SH-SY5Y (cell line): ENCODE measurements at regions not wholly inside any gene's neighbourhood (a gene's known extent, or its start where the extent isn't known, plus 50 kb on each side); places are given as distances from the start of the nearest gene placed in this dataset.

Source experiments
- GATA2 ChIP-seq: IDR thresholded peaks from 2 replicates; pipeline ENCODE4 v1.6.1; 2011; ENCODE audit warnings: mild to moderate bottlenecking, low read depth, low read length
- GATA3 ChIP-seq: IDR thresholded peaks from 2 replicates; pipeline ENCODE4 v1.6.1; 2011; ENCODE audit warnings: low read depth, mild to moderate bottlenecking, low read length, moderate library complexity

DNA sequence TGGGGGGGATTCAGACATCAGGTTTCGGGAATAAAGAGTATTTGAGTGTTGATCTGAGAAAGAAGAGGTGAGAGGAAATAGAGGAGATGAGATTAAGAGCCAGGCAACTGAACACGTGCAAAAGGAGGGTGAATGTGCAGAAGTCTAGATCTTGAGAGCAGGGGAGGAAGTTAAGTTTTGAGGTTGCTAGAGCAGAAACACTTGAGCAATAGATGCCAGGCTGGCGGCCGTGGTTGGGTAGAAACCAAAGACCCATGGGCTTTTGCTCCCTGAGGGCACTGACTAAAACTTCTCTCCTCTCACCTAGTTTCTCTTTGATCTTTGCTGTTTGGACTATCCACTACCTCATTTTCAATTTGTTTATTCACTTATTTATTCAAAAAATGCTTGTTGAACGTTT is 116.0 kb downstream of the CDC42EP3 start:
- no peak for TF ChIP-seq GATA3
- no peak for TF ChIP-seq GATA2
